T-cell (primary cell): ENCODE measurements at regions not wholly inside any gene's neighbourhood (a gene's known extent, or its start where the extent isn't known, plus 50 kb on each side); places are given as distances from the start of the nearest gene placed in this dataset.

Experiments
- ATAC-seq, 4 experiments: fragments of 200-7000 bp in 3 of 4; fragments of 150-1000 bp in 1 of 4; cut with Tn5 transposase; replicated peaks in 1 of 4; 1 replicate in 3 of 4; 2 replicates in 1 of 4; pipeline ENCODE4 v1.10.0; 2021; ENCODE audit warnings: moderate library complexity in 3 of 4, mild to moderate bottlenecking in 2 of 4, moderate number of reproducible peaks in 1 of 4
- CTCF ChIA-PET, 2 donors: fragments of 300-600 bp; sonication (Branson Sonifier 250); formaldehyde crosslinking; loops; one replicate each; lab custom pipeline; 2022; ENCODE audit warnings: antibody characterized with exemption in 2 of 2; lab: Charles Lee
- POLR2A ChIA-PET, 2 donors: fragments of 300-600 bp; sonication (Branson Sonifier 250); formaldehyde crosslinking; loops; one replicate each; lab custom pipeline; 2022; ENCODE audit warnings: antibody characterized with exemption in 2 of 2; lab: Charles Lee
- DNase-seq, 35 experiments: peaks; one replicate each; pipeline versions ENCODE4 v3.0.0 to v3.0.0-alpha.2; 2013 to 2023
- H3K27ac ChIP-seq: one replicate; pipeline ENCODE4 v1.5.1; 2013; ENCODE audit warnings: low read length
- H3K27me3 ChIP-seq, 2 experiments: replicated peaks in 1 of 2; 1 replicate in 1 of 2; 2 replicates in 1 of 2; pipeline versions ENCODE4 v1.6.1 to v1.7.0; 2013; ENCODE audit warnings: low read length in 1 of 2, mixed read lengths in 1 of 2; ENCODE audit not compliant: control insufficient read depth in 2 of 2, insufficient read depth in 2 of 2; ENCODE audit errors: extremely low read depth in 1 of 2
- H3K36me3 ChIP-seq, 2 donors: 1 replicate in 1 of 2; 2 replicates in 1 of 2; pipeline versions ENCODE4 v1.6.1 to v1.7.0; 2013; ENCODE audit warnings: low read length in 1 of 2; ENCODE audit not compliant: control insufficient read depth in 2 of 2, insufficient read depth in 1 of 2; ENCODE audit errors: extremely low read depth in 1 of 2
- H3K4me1 ChIP-seq, 2 experiments: 1 replicate in 1 of 2; 2 replicates in 1 of 2; pipeline versions ENCODE4 v1.6.1 to v1.7.0; 2013; ENCODE audit warnings: low read length in 2 of 2, mixed read lengths in 1 of 2; ENCODE audit not compliant: insufficient read depth in 2 of 2, control insufficient read depth in 1 of 2; ENCODE audit errors: extremely low read depth in 1 of 2
- H3K4me3 ChIP-seq, 2 donors: 1 replicate in 1 of 2; 2 replicates in 1 of 2; pipeline versions ENCODE4 v1.5.1 to v1.7.0; 2013; ENCODE audit warnings: mild to moderate bottlenecking in 2 of 2, low read length in 1 of 2, moderate library complexity in 1 of 2; ENCODE audit not compliant: control insufficient read depth in 1 of 2; ENCODE audit errors: extremely low read depth in 1 of 2
- H3K9me3 ChIP-seq: 2 replicates; pipeline ENCODE4 v1.7.0; 2013
- H3K27ac Mint-ChIP-seq, 2 donors: one replicate each; pipeline ENCODE4 v1.8.0; 2020 to 2021; ENCODE audit warnings: mild to moderate bottlenecking in 2 of 2, mixed read lengths in 2 of 2
- H3K27me3 Mint-ChIP-seq, 2 donors: one replicate each; pipeline ENCODE4 v1.8.0; 2021 to 2022; ENCODE audit warnings: mixed read lengths in 2 of 2
- H3K36me3 Mint-ChIP-seq: one replicate; pipeline ENCODE4 v1.8.0; 2021; ENCODE audit warnings: mixed read lengths
- H3K4me1 Mint-ChIP-seq, 3 donors: one replicate each; pipeline ENCODE4 v1.8.0; 2020 to 2022; ENCODE audit warnings: mixed read lengths in 3 of 3, mild to moderate bottlenecking in 1 of 3
- H3K4me3 Mint-ChIP-seq, 3 donors: one replicate each; pipeline ENCODE4 v1.8.0; 2020 to 2022; ENCODE audit warnings: mild to moderate bottlenecking in 3 of 3, mixed read lengths in 3 of 3, moderate library complexity in 3 of 3
- H3K9me3 Mint-ChIP-seq, 3 donors: one replicate each; pipeline ENCODE4 v1.8.0; 2020 to 2022; ENCODE audit warnings: mixed read lengths in 3 of 3
- WGBS: methylation state at CpG from one replicate; pipeline ENCODE4 v1.1.5; 2013; ENCODE audit warnings: missing lambda C conversion rate; ENCODE audit not compliant: insufficient coverage; 5-methylcytosine and 5-hydroxymethylcytosine counted together

GRCh38 chr5:89849830-89850512, 559.6 kb downstream of the CETN3 start:
- no CpG with 5 or more reads among the region's 1 CpG for WGBS
- H3K4me3 ChIP-seq, result no peak overlapping the region
- Mint-ChIP-seq H3K27me3 (no peaks in the 10 kb centered on the region), H3K27ac (no peak overlapping the region), H3K9me3 (peaks cover 0 to 6% (median 4%) of the 10 kb centered on the region in 3 donors), H3K36me3 (no peaks in the 10 kb centered on the region), H3K4me1 (no peaks in the 10 kb centered on the region), H3K4me3 (no peak overlapping the region)
- no peaks in the 10 kb centered on the region for H3K36me3 ChIP-seq
- CTCF ChIA-PET, result no interaction called here
- H3K27me3 ChIP-seq, result no peaks in the 10 kb centered on the region
- POLR2A ChIA-PET, result no interaction called here
- H3K4me1 ChIP-seq, result no peaks in the 10 kb centered on the region
- no peak overlapping the region for H3K27ac ChIP-seq
- ATAC-seq, result no peak
- DNase-seq, result no peak
- H3K9me3 ChIP-seq, result no peaks in the 10 kb centered on the region

GRCh38 chr5:89847743-89848142, 561.8 kb downstream of the CETN3 start:
- 56% methylated on average over 2 of the region's 4 CpGs for WGBS
- DNase-seq (no peak), ATAC-seq (no peak)
- no peaks in the 10 kb centered on the region for H3K9me3 ChIP-seq
- no peak overlapping the region for H3K27ac ChIP-seq
- H3K9me3 Mint-ChIP-seq, result peaks cover 0 to 4% (median 3%) of the 10 kb centered on the region in 3 donors
- no peak overlapping the region for H3K27ac Mint-ChIP-seq
- no peaks in the 10 kb centered on the region for H3K36me3 ChIP-seq
- ChIA-PET POLR2A (no interaction called here), CTCF (no interaction called here)
- no peaks in the 10 kb centered on the region for H3K27me3 Mint-ChIP-seq
- no peaks in the 10 kb centered on the region for H3K4me1 Mint-ChIP-seq
- H3K4me3 Mint-ChIP-seq, result no peak overlapping the region
- no peaks in the 10 kb centered on the region for H3K4me1 ChIP-seq
- H3K36me3 Mint-ChIP-seq, result no peaks in the 10 kb centered on the region
- H3K4me3 ChIP-seq, result no peak overlapping the region
- H3K27me3 ChIP-seq, result no peaks in the 10 kb centered on the region

- Mint-ChIP-seq H3K4me3 (no peak overlapping the region), H3K27me3 (no peaks in the 10 kb centered on the region), H3K9me3 (peaks cover 0 to 3% (median 0%) of the 10 kb centered on the region in 3 donors), H3K4me1 (no peaks in the 10 kb centered on the region), H3K27ac (no peak overlapping the region), H3K36me3 (no peaks in the 10 kb centered on the region)
- Histone ChIP-seq H3K4me1 (no peaks in the 10 kb centered on the region), H3K27ac (no peak overlapping the region), H3K27me3 (no peaks in the 10 kb centered on the region), H3K9me3 (no peaks in the 10 kb centered on the region), H3K36me3 (no peaks in the 10 kb centered on the region), H3K4me3 (no peak overlapping the region)
- ChIA-PET POLR2A (no interaction called here), CTCF (no interaction called here)
- ATAC-seq, result no peak
- DNase-seq, result no peak
Measured at GRCh38 chr5:89844548-89844947, 565.0 kb downstream of the CETN3 start.

GRCh38 chr5:89842531-89842930, 567.0 kb downstream of the CETN3 start:
- no peak overlapping the region for H3K4me3 ChIP-seq
- Mint-ChIP-seq H3K27ac (no peak overlapping the region), H3K9me3 (peaks cover 0 to 3% (median 0%) of the 10 kb centered on the region in 3 donors), H3K4me1 (no peaks in the 10 kb centered on the region), H3K36me3 (no peaks in the 10 kb centered on the region), H3K27me3 (no peaks in the 10 kb centered on the region), H3K4me3 (no peak overlapping the region)
- no peak overlapping the region for H3K27ac ChIP-seq
- ATAC-seq (no peak), DNase-seq (no peak)
- no peaks in the 10 kb centered on the region for H3K36me3 ChIP-seq
- no CpG with 5 or more reads among the region's 1 CpG for WGBS
- CTCF ChIA-PET, result no interaction called here
- POLR2A ChIA-PET, result no interaction called here
- no peaks in the 10 kb centered on the region for H3K9me3 ChIP-seq
- no peaks in the 10 kb centered on the region for H3K27me3 ChIP-seq
- H3K4me1 ChIP-seq, result no peaks in the 10 kb centered on the region

- H3K9me3 Mint-ChIP-seq, result peaks cover 0 to 3% (median 2%) of the 10 kb centered on the region in 3 donors
- CTCF ChIA-PET, result no interaction called here
Measured at GRCh38 chr5:89840906-89841305, 568.6 kb downstream of the CETN3 start.

GRCh38 chr5:89830691-89831090, 578.9 kb downstream of the CETN3 start:
- H3K4me1 Mint-ChIP-seq, result no peaks in the 10 kb centered on the region
- peaks cover 2 to 6% (median 6%) of the 10 kb centered on the region in 3 donors for H3K9me3 Mint-ChIP-seq
- no peak overlapping the region for H3K4me3 ChIP-seq
- no peak overlapping the region for H3K27ac Mint-ChIP-seq
- no peaks in the 10 kb centered on the region for H3K36me3 Mint-ChIP-seq
- no peak for ATAC-seq
- H3K36me3 ChIP-seq, result no peaks in the 10 kb centered on the region
- ChIA-PET CTCF (no interaction called here), POLR2A (no interaction called here)
- no peak overlapping the region for H3K4me3 Mint-ChIP-seq
- no peak overlapping the region for H3K27ac ChIP-seq
- 0% methylated on average over 1 of the region's 2 CpGs for WGBS
- H3K9me3 ChIP-seq, result no peaks in the 10 kb centered on the region
- no peak for DNase-seq
- no peaks in the 10 kb centered on the region for H3K27me3 Mint-ChIP-seq
- H3K4me1 ChIP-seq, result no peaks in the 10 kb centered on the region
- H3K27me3 ChIP-seq, result no peaks in the 10 kb centered on the region

More at GRCh38 chr5:89840906-89841305, 568.6 kb downstream of the CETN3 start:
- H3K4me1 Mint-ChIP-seq, result no peaks in the 10 kb centered on the region
- ATAC-seq (no peak), DNase-seq (no peak)
- H3K9me3 ChIP-seq, result no peaks in the 10 kb centered on the region
- H3K27me3 ChIP-seq, result no peaks in the 10 kb centered on the region
- no peaks in the 10 kb centered on the region for H3K4me1 ChIP-seq
- no peaks in the 10 kb centered on the region for H3K27me3 Mint-ChIP-seq
- H3K36me3 Mint-ChIP-seq, result no peaks in the 10 kb centered on the region
- POLR2A ChIA-PET, result no interaction called here
- H3K36me3 ChIP-seq, result no peaks in the 10 kb centered on the region
- H3K4me3 Mint-ChIP-seq, result no peak overlapping the region
- H3K4me3 ChIP-seq, result no peak overlapping the region
- H3K27ac Mint-ChIP-seq, result no peak overlapping the region
- H3K27ac ChIP-seq, result no peak overlapping the region

GRCh38 chr5:89827960-89828359, 581.6 kb downstream of the CETN3 start:
- Histone ChIP-seq H3K4me1 (no peaks in the 10 kb centered on the region), H3K27me3 (no peaks in the 10 kb centered on the region), H3K9me3 (no peaks in the 10 kb centered on the region), H3K36me3 (no peaks in the 10 kb centered on the region), H3K4me3 (no peak overlapping the region), H3K27ac (no peak overlapping the region)
- no peak overlapping the region for H3K4me3 Mint-ChIP-seq
- H3K36me3 Mint-ChIP-seq, result no peaks in the 10 kb centered on the region
- no peak for ATAC-seq
- H3K27ac Mint-ChIP-seq, result no peak overlapping the region
- no peaks in the 10 kb centered on the region for H3K4me1 Mint-ChIP-seq
- no peak for DNase-seq
- POLR2A ChIA-PET, result no interaction called here
- no peaks in the 10 kb centered on the region for H3K27me3 Mint-ChIP-seq
- CTCF ChIA-PET, result no interaction called here
- H3K9me3 Mint-ChIP-seq, result peaks cover 3 to 12% (median 6%) of the 10 kb centered on the region in 3 donors
- 90% methylated on average over 4 of the region's 6 CpGs for WGBS
